ENCODE measurements at regions not wholly inside any gene's neighbourhood (a gene's known extent, or its start where the extent isn't known, plus 50 kb on each side); places are given as distances from the start of the nearest gene placed in this dataset.
"Not testable (repeated sequence)": the region's sequence is repeated elsewhere in the genome, so short reads cannot be mapped to it uniquely, and the experiment has no call there.

DNA sequence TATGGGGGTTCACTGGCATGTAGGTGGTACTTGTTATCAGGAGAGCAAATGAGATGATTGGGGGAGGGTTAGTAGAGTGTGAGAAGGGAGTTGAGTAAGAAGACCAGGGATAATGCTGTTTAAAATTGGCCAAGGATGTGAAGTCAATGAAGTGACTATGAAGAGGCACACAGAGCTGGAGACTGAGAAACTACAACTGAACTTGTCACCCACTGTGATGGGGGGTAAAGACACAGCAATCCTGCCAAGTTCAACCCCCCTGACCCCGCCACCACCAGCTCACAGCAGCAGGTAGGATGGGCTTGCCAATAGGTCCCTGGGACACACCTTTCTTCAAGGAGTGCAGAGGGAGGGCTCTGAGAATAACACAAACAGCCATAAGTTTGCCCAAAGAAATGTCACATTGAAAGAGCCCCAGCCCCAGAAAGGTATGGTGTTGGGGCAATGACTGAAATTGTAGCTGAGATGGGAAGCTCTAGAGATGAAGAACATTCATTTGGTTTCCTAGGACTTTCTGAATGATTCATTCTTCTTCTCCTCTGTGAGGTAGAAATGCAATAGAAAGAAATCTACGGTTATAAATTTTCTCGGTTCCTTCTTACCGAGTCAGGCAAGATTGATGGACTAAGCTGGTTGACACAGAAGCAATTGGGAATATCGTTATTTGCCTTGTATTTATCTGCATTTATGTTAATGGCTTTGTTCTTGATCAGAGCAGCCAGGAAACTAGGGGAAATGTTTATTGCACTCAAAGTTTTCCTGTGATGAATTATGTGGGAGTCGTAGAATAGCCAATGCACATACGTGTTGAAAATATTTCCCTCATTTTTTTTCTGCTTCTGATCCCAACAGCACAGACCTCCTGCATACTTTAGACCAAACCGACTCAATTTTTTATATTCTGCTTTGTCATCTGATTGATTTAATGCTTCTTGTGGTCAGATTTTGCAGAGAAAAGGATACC is 595.2 kb upstream of the CDH11 start:
- WGBS (ENCODE audit: insufficient coverage, low lambda C conversion rate) = 89% methylated on average over 3 of the region's 8 CpGs
- no peak for DNase-seq
- no peaks in the 10 kb centered on the region for H3K36me3 ChIP-seq (ENCODE audit: control insufficient read depth, insufficient read depth, low read length)
- no peaks in the 10 kb centered on the region for H3K4me1 ChIP-seq (ENCODE audit: control insufficient read depth, insufficient read depth, low read length)
- H3K4me3 ChIP-seq (ENCODE audit: low read length) = no peak overlapping the region
- H3K27me3 ChIP-seq (ENCODE audit: control insufficient read depth, insufficient read depth, low read length) = no peaks in the 10 kb centered on the region
- H3K9me3 ChIP-seq (ENCODE audit: control insufficient read depth, low read depth, low read length) = no peaks in the 10 kb centered on the region
- H3K27ac ChIP-seq (ENCODE audit: low read length) = no peak overlapping the region

DNA sequence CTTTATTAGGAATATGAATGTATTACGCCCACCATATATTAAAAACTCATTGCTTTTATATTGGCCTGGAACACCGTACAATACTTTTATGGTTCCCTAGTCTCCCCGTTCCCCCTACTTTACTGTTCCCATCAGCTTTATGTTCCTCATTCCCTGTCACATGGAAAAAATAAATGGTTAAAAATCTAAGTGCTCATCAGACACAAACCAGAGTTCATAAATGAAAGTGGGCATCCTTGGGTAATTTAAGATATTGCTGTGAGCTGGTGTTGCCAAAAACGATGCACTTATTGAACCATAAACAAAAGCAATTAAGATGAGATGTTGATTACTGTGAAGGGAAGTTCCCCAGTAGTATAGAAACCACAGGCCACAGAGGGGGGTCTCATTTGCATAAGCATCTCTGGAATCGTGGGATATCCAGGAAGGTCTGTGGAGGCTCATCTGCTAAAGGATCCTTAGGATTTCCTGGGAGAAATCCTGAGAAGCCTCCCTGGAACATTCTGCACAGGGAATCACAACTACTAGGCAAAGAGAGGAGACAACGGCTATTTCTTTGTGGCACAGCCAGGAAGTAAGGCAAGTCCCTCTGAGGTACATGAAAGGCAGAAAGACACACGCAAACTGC is 591.4 kb upstream of the CDH11 start:
- Histone ChIP-seq H3K9me3 (ENCODE audit: control insufficient read depth, low read depth, low read length) (no peaks in the 10 kb centered on the region), H3K4me1 (ENCODE audit: control insufficient read depth, insufficient read depth, low read length) (no peaks in the 10 kb centered on the region), H3K27me3 (ENCODE audit: control insufficient read depth, insufficient read depth, low read length) (no peaks in the 10 kb centered on the region), H3K36me3 (ENCODE audit: control insufficient read depth, insufficient read depth, low read length) (no peaks in the 10 kb centered on the region), H3K27ac (ENCODE audit: low read length) (no peak overlapping the region), H3K4me3 (ENCODE audit: low read length) (no peak overlapping the region)
- no peak for DNase-seq
- 100% methylated on average over 2 of the region's 7 CpGs for WGBS (ENCODE audit: insufficient coverage, low lambda C conversion rate)

DNA sequence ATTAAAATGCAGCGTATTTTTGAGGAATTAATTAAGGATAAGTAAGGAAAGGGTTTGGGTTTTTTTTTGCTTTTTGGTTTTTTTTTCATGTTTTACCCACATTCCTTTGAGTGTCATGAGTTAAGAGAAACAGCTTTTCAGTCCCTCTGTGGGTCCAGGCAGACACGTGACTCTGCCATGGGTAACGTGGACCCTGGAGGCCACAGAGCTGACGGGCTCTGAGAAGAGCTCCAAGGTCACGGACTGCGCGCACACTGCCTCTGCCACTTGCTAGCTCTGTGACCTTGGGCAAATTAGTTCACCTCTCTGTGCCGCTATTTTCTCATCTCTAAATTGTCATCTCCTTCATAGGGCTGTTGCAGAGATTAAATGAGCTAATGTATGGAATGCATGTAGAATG is 588.2 kb upstream of the CDH11 start:
- no peaks in the 10 kb centered on the region for H3K36me3 ChIP-seq (ENCODE audit: control insufficient read depth, insufficient read depth, low read length)
- WGBS (ENCODE audit: insufficient coverage, low lambda C conversion rate) = 63% methylated on average over 1 of the region's 8 CpGs
- H3K4me1 ChIP-seq (ENCODE audit: control insufficient read depth, insufficient read depth, low read length) = no peaks in the 10 kb centered on the region
- H3K27ac ChIP-seq (ENCODE audit: low read length) = no peak overlapping the region
- no peak overlapping the region for H3K4me3 ChIP-seq (ENCODE audit: low read length)
- H3K27me3 ChIP-seq (ENCODE audit: control insufficient read depth, insufficient read depth, low read length) = no peaks in the 10 kb centered on the region
- no peaks in the 10 kb centered on the region for H3K9me3 ChIP-seq (ENCODE audit: control insufficient read depth, low read depth, low read length)
- DNase-seq = no peak

DNA sequence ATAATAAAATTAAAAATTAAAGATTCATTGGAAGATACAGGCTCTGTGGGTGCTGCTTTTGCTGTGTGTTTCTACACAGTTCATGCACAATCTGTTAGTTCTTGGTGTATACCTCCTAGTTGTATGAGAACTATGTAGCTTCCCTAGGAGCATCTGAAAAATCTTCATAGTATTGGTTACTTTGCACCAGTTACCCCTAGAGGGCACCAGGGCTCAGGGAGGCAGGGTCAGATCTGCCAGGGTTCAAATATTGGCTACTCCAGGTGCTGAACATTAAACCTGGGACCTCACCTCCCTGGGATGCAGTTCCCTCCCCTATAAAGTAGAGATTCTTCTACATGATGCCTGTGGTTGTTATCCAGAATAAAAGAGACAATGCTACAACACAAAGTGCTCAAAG is 583.0 kb upstream of the CDH11 start:
- Histone ChIP-seq H3K4me1 (ENCODE audit: control insufficient read depth, insufficient read depth, low read length) (no peaks in the 10 kb centered on the region), H3K27me3 (ENCODE audit: control insufficient read depth, insufficient read depth, low read length) (no peaks in the 10 kb centered on the region), H3K4me3 (ENCODE audit: low read length) (no peak overlapping the region), H3K36me3 (ENCODE audit: control insufficient read depth, insufficient read depth, low read length) (no peaks in the 10 kb centered on the region), H3K9me3 (ENCODE audit: control insufficient read depth, low read depth, low read length) (no peaks in the 10 kb centered on the region), H3K27ac (ENCODE audit: low read length) (no peak overlapping the region)
- DNase-seq = no peak

DNA sequence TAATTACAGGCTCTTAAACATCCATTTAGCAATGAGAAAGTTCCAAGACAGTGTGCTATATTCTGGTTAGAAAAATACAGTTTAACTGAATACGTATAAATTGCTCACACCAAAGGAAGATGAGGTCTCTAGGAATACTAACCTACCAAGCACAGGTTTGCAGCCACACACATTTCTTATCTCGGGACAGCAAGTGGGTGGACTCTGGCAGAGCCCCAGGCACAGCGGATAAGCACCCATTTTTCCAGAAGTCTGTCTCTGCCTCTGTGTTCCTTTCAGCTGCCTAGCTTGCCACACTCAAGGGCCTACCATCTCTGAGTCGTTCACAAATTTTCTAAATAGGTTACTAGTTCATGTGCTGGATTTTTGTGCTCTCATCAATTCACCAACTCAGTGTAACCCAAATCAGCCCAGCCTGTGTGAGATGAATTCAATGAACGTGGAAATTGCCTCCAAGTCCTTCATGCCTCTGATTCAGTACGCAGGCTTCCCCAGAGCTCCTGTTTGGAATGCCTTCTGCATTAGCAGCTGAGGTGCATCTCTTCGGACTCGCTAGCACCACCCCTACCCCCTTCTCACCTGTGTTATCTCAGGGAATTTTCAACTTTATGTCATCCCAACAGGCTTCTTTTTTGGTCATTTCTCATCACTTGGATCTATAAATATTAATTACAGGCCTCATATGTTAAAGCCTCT is 581.0 kb upstream of the CDH11 start:
- no peaks in the 10 kb centered on the region for H3K27me3 ChIP-seq (ENCODE audit: control insufficient read depth, insufficient read depth, low read length)
- H3K4me3 ChIP-seq (ENCODE audit: low read length) = no peak overlapping the region
- no peaks in the 10 kb centered on the region for H3K9me3 ChIP-seq (ENCODE audit: control insufficient read depth, low read depth, low read length)
- no peaks in the 10 kb centered on the region for H3K36me3 ChIP-seq (ENCODE audit: control insufficient read depth, insufficient read depth, low read length)
- H3K4me1 ChIP-seq (ENCODE audit: control insufficient read depth, insufficient read depth, low read length) = no peaks in the 10 kb centered on the region
- WGBS (ENCODE audit: insufficient coverage, low lambda C conversion rate) = 58% methylated on average over 2 of the region's 8 CpGs
- H3K27ac ChIP-seq (ENCODE audit: low read length) = no peak overlapping the region
- DNase-seq = no peak

DNA sequence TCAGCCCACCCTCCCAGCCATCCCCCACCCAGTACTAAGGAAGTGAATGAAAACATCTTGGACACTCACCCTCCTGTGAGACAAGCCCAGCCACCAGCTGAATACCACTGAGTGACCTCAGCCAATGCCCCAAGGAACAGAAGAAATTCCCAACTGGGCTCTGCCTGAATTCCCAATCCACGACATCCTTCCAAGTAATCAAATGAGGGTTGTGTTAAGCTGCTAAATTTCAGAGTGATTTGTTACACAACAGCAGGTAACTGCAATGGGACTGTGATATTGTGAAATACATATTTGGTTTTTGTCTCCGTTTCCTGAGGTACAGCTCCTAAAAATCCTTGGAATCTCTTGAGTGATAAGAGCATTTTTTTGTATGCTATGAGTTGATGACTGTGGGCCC is 578.7 kb upstream of the CDH11 start:
- DNase-seq = no peak
- H3K4me1 ChIP-seq (ENCODE audit: control insufficient read depth, insufficient read depth, low read length) = no peaks in the 10 kb centered on the region
- no peaks in the 10 kb centered on the region for H3K27me3 ChIP-seq (ENCODE audit: control insufficient read depth, insufficient read depth, low read length)
- no peaks in the 10 kb centered on the region for H3K36me3 ChIP-seq (ENCODE audit: control insufficient read depth, insufficient read depth, low read length)
- no peaks in the 10 kb centered on the region for H3K9me3 ChIP-seq (ENCODE audit: control insufficient read depth, low read depth, low read length)
- H3K27ac ChIP-seq (ENCODE audit: low read length) = no peak overlapping the region
- no peak overlapping the region for H3K4me3 ChIP-seq (ENCODE audit: low read length)
- no CpG with 5 or more reads among the region's 2 CpGs for WGBS (ENCODE audit: insufficient coverage, low lambda C conversion rate)

DNA sequence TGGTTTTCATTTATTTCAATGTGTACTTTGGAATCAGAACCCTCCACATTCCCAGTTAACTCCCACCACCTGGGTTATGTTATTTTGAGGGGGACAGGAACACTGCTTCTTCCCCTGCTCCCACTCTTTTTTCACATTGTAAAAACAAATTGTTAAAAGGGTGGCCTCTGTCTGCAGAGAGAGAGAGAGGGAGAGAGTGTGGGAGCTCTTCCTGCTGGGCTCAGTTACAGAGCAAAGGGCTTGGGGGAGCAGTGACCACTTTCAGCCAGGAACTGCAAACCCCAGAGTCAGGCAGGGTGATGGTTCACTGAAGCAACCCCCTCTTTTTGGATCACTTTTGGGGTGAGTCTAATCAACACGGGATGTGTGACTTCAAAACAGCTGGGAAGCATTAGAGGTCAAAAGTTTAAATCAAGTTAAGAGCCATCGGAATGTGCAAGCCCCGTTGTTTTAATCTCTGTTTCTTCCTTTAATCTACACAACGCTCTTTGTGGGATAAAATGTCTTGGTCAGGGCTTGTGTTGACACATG is 577.0 kb upstream of the CDH11 start:
- H3K4me3 ChIP-seq (ENCODE audit: low read length) = no peak overlapping the region
- no peaks in the 10 kb centered on the region for H3K36me3 ChIP-seq (ENCODE audit: control insufficient read depth, insufficient read depth, low read length)
- WGBS (ENCODE audit: insufficient coverage, low lambda C conversion rate) = 33% methylated on average over 1 of the region's 4 CpGs
- H3K9me3 ChIP-seq (ENCODE audit: control insufficient read depth, low read depth, low read length) = no peaks in the 10 kb centered on the region
- no peaks in the 10 kb centered on the region for H3K4me1 ChIP-seq (ENCODE audit: control insufficient read depth, insufficient read depth, low read length)
- H3K27ac ChIP-seq (ENCODE audit: low read length) = peak overlapping the region; percentile 53
- DNase-seq = peak in 1 of 2 donors; percentile 8
- H3K27me3 ChIP-seq (ENCODE audit: control insufficient read depth, insufficient read depth, low read length) = no peaks in the 10 kb centered on the region

DNA sequence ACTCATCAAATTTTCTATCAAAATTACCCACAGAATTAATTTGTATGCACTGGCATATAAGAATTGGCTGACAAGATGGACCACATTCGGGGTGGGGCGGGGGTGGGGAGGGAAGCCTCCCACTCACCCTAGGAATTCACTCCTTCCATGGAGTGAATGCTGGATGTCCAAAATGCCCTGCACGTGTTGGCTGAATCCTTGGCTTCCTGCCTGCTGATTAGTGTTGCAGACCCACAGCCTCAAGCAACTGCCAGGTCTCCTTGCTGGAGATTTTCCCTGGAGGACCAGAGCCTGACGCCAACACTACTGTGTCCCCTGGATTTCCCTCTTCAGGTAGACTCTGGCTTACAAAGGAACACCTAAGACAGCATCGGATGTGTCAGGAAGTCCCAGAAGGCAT is 575.7 kb upstream of the CDH11 start:
- Histone ChIP-seq H3K4me1 (ENCODE audit: control insufficient read depth, insufficient read depth, low read length) (no peaks in the 10 kb centered on the region), H3K36me3 (ENCODE audit: control insufficient read depth, insufficient read depth, low read length) (no peaks in the 10 kb centered on the region), H3K4me3 (ENCODE audit: low read length) (no peak overlapping the region), H3K27me3 (ENCODE audit: control insufficient read depth, insufficient read depth, low read length) (no peaks in the 10 kb centered on the region), H3K9me3 (ENCODE audit: control insufficient read depth, low read depth, low read length) (no peaks in the 10 kb centered on the region), H3K27ac (ENCODE audit: low read length) (no peak overlapping the region)
- no CpG with 5 or more reads among the region's 5 CpGs for WGBS (ENCODE audit: insufficient coverage, low lambda C conversion rate)
- no peak for DNase-seq

DNA sequence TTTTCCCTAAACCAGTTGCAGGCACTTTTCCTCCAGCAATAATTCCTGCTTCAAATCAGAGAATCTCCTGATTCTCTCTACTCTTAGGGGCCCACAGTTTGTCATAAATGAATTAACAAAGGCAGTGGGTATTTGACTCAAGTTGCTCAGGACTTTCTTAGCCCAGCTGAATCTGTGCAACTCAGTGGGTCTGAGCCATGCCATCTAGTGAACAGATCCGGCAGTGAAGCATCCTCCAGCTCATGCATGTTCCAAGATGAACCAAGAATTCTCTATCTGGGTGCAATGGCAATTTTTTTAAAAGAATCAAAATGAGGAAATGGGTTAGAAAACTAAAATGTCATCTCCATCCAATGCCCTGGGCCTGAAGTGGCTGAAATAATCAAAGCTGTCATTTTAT is 575.2 kb upstream of the CDH11 start:
- Histone ChIP-seq H3K27ac (ENCODE audit: low read length) (no peak overlapping the region), H3K27me3 (ENCODE audit: control insufficient read depth, insufficient read depth, low read length) (no peaks in the 10 kb centered on the region), H3K4me3 (ENCODE audit: low read length) (no peak overlapping the region), H3K36me3 (ENCODE audit: control insufficient read depth, insufficient read depth, low read length) (no peaks in the 10 kb centered on the region), H3K4me1 (ENCODE audit: control insufficient read depth, insufficient read depth, low read length) (no peaks in the 10 kb centered on the region), H3K9me3 (ENCODE audit: control insufficient read depth, low read depth, low read length) (no peaks in the 10 kb centered on the region)
- no peak for DNase-seq
- WGBS (ENCODE audit: insufficient coverage, low lambda C conversion rate) = no CpG with 5 or more reads among the region's 1 CpG

DNA sequence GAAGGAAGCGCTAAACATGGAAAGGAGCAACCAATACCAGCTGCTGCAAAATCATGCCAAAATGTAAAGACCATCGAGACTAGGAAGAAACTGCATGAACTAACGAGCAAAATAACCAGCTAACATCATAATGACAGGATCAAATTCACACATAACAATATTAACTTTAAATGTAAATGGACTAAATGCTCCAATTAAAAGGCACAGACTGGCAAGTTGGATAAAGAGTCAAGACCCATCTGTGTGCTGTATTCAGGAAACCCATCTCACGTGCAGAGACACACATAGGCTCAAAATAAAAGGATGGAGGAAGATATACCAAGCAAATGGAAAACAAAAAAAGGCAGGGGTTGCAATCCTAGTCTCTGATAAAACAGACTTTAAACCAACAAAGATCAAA is 570.0 kb upstream of the CDH11 start:
- H3K9me3 ChIP-seq (ENCODE audit: control insufficient read depth, low read depth, low read length); H3K4me1 ChIP-seq (ENCODE audit: control insufficient read depth, insufficient read depth, low read length); H3K4me3 ChIP-seq (ENCODE audit: low read length); H3K27ac ChIP-seq (ENCODE audit: low read length); H3K36me3 ChIP-seq (ENCODE audit: control insufficient read depth, insufficient read depth, low read length); H3K27me3 ChIP-seq (ENCODE audit: control insufficient read depth, insufficient read depth, low read length); DNase-seq: not testable (repeated sequence)
- WGBS (ENCODE audit: insufficient coverage, low lambda C conversion rate) = no CpG with 5 or more reads among the region's 4 CpGs

Data from large intestine (tissue), 3 donors.